GM23338 (cell line): ENCODE measurements at regions not wholly inside any gene's neighbourhood (a gene's known extent, or its start where the extent isn't known, plus 50 kb on each side); places are given as distances from the start of the nearest gene placed in this dataset.

ENCODE experiments used
- CREB1 ChIP-seq: fragments of 250-450 bp; sonication (Bioruptor Pico); IDR thresholded peaks from 2 replicates; pipeline ENCODE4 v1.5.0; 2020; ENCODE audit warnings: low read depth, mild to moderate bottlenecking, moderate library complexity
- JUNB ChIP-seq: IDR thresholded peaks from one replicate; pipeline ENCODE4 v1.6.1; 2016; ENCODE audit warnings: antibody characterized with exemption; ENCODE audit not compliant: unreplicated experiment
- POLR2AphosphoS5 ChIP-seq: IDR thresholded peaks from 2 replicates; pipeline ENCODE4 v1.6.1; 2016; ENCODE audit warnings: antibody characterized with exemption, low read depth
- TF ChIP-seq, protein P1 (sequence below), 2 experiments: fragments of 200-600 bp in 1 of 2; sonication (generic) in 1 of 2; conservative IDR thresholded peaks; 2 replicates each; pipeline versions ENCODE4 v1.5.1 to v1.6.1; 2016 to 2017; ENCODE audit warnings: antibody characterized with exemption in 2 of 2, low read depth in 2 of 2, mild to moderate bottlenecking in 2 of 2, moderate library complexity in 1 of 2
- TF ChIP-seq, protein P2 (sequence below): IDR thresholded peaks from one replicate; pipeline ENCODE4 v1.6.1; 2018; ENCODE audit warnings: antibody characterized with exemption; ENCODE audit not compliant: unreplicated experiment

DNA sequence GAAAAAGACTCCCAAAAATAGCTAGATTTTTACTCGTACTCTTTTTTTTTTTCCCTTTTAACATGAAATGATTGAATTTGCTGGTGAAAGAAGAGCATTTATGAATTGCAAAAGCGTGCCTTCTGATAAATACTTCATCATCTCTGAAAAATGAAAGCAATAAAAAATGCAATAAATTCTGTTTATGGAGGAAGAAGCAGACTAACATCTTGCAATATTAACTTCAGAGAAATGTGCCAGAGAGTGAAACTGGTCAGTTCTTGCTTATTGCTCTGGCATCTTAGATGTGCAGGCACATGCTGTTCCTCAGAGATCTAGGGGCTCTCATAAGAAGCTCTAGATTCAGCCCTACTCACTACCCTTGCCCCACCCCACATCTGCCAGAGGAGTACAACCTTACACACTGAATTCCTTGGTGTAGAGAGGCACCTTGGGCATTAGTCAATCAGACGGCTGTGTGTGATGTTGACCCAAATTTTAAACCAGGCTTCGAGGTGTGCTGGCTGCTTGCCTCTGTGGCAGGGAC is 891.1 kb upstream of the GHITM start:
- TF ChIP-seq, protein P1, sequence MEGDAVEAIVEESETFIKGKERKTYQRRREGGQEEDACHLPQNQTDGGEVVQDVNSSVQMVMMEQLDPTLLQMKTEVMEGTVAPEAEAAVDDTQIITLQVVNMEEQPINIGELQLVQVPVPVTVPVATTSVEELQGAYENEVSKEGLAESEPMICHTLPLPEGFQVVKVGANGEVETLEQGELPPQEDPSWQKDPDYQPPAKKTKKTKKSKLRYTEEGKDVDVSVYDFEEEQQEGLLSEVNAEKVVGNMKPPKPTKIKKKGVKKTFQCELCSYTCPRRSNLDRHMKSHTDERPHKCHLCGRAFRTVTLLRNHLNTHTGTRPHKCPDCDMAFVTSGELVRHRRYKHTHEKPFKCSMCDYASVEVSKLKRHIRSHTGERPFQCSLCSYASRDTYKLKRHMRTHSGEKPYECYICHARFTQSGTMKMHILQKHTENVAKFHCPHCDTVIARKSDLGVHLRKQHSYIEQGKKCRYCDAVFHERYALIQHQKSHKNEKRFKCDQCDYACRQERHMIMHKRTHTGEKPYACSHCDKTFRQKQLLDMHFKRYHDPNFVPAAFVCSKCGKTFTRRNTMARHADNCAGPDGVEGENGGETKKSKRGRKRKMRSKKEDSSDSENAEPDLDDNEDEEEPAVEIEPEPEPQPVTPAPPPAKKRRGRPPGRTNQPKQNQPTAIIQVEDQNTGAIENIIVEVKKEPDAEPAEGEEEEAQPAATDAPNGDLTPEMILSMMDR (conservative IDR thresholded peaks at IDR 0.05; ENCODE audit: low read depth in 2 of 2) = no peak
- TF ChIP-seq, protein P2, sequence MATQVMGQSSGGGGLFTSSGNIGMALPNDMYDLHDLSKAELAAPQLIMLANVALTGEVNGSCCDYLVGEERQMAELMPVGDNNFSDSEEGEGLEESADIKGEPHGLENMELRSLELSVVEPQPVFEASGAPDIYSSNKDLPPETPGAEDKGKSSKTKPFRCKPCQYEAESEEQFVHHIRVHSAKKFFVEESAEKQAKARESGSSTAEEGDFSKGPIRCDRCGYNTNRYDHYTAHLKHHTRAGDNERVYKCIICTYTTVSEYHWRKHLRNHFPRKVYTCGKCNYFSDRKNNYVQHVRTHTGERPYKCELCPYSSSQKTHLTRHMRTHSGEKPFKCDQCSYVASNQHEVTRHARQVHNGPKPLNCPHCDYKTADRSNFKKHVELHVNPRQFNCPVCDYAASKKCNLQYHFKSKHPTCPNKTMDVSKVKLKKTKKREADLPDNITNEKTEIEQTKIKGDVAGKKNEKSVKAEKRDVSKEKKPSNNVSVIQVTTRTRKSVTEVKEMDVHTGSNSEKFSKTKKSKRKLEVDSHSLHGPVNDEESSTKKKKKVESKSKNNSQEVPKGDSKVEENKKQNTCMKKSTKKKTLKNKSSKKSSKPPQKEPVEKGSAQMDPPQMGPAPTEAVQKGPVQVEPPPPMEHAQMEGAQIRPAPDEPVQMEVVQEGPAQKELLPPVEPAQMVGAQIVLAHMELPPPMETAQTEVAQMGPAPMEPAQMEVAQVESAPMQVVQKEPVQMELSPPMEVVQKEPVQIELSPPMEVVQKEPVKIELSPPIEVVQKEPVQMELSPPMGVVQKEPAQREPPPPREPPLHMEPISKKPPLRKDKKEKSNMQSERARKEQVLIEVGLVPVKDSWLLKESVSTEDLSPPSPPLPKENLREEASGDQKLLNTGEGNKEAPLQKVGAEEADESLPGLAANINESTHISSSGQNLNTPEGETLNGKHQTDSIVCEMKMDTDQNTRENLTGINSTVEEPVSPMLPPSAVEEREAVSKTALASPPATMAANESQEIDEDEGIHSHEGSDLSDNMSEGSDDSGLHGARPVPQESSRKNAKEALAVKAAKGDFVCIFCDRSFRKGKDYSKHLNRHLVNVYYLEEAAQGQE = no peak
- no peak for TF ChIP-seq JUNB
- no peak for TF ChIP-seq POLR2AphosphoS5
- TF ChIP-seq CREB1 (CRISPR knock-in tag) = no peak
